ENCODE measurements at regions not wholly inside any gene's neighbourhood (a gene's known extent, or its start where the extent isn't known, plus 50 kb on each side); places are given as distances from the start of the nearest gene placed in this dataset.

- DNase-seq (ENCODE audit: low read depth) = no peak
- TF ChIP-seq CTCF (conservative IDR thresholded peaks at IDR 0.05; ENCODE audit: low read depth, low read length) = peak; percentile 33
- no peak overlapping the region for H3K4me3 ChIP-seq (ENCODE audit: low read length)
Measured at GRCh38 chr11:90908074-90908473, 685.2 kb upstream of the CHORDC1 start.

DNA sequence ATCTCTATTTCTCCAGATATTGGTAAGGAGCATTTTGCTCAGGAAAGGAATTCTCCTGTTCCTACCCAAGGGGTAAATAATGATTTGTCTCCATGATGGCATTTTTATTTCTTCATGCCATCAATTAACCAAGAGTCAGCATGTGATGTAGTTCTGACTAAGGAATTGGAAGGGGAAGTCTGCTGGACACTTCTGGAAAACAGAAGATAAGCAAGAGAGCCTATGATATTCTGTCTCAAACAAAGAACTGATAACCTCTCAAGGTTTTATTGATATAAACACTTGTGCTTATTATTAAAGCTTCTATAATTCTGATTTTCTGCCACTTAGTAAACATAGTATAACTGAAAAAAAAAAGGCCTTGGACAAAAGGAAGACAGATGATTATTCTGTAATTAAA is 673.0 kb upstream of the CHORDC1 start:
- DNase-seq (ENCODE audit: low read depth) = no peak
- H3K4me3 ChIP-seq (ENCODE audit: low read length) = no peak overlapping the region
- TF ChIP-seq CTCF (conservative IDR thresholded peaks at IDR 0.05; ENCODE audit: low read depth, low read length) = no peak

- DNase-seq (ENCODE audit: low read depth) = no peak
- no peak for TF ChIP-seq CTCF (conservative IDR thresholded peaks at IDR 0.05; ENCODE audit: low read depth, low read length)
Measured at GRCh38 chr11:90890347-90890746, 667.5 kb upstream of the CHORDC1 start.

GRCh38 chr11:90884181-90884580 is 661.3 kb upstream of the CHORDC1 start:
- DNase-seq (ENCODE audit: low read depth) = no peak
- TF ChIP-seq CTCF (conservative IDR thresholded peaks at IDR 0.05; ENCODE audit: low read depth, low read length) = no peak
- no peak overlapping the region for H3K4me3 ChIP-seq (ENCODE audit: low read length)

More at GRCh38 chr11:90890347-90890746, 667.5 kb upstream of the CHORDC1 start:
- H3K4me3 ChIP-seq (ENCODE audit: low read length) = no peak overlapping the region

GRCh38 chr11:90874986-90875385 is 652.1 kb upstream of the CHORDC1 start:
- TF ChIP-seq CTCF (conservative IDR thresholded peaks at IDR 0.05; ENCODE audit: low read depth, low read length) = no peak
- no peak overlapping the region for H3K4me3 ChIP-seq (ENCODE audit: low read length)
- DNase-seq (ENCODE audit: low read depth) = peak; percentile 45

DNA sequence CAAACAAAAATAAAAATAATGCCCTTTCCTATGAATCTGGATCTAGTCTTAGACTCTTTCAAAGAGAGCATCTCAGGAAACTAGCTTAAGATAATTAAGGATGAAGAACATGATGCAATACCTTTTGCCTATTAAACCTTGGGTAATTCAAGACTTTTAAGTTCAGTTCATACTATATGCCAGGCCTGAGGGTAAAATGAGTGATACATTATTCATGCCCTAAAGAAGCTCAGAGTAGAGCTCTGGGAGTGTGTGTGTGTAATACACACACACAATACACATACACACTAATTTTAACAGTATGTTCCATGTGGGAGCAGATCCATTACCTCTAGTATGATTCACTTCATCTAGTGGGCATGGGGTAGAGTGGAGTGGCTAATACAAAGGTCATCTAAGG is 651.4 kb upstream of the CHORDC1 start:
- no peak overlapping the region for H3K4me3 ChIP-seq (ENCODE audit: low read length)
- no peak for DNase-seq (ENCODE audit: low read depth)

More for the DNA sequence above, 651.4 kb upstream of the CHORDC1 start:
- TF ChIP-seq CTCF (conservative IDR thresholded peaks at IDR 0.05; ENCODE audit: low read depth, low read length) = no peak

Data from retinal pigment epithelial cell (primary cell).